Epithelial cell of prostate (primary cell): ENCODE measurements at regions not wholly inside any gene's neighbourhood (a gene's known extent, or its start where the extent isn't known, plus 50 kb on each side); places are given as distances from the start of the nearest gene placed in this dataset.

Source experiments
- DNase-seq: peaks from one replicate; pipeline ENCODE4 v3.0.0-alpha.2; 2011; ENCODE audit warnings: low read depth, low spot score
- H3K27ac ChIP-seq: fragments of 450-650 bp; 2 replicates; pipeline ENCODE4 v1.5.1; 2017; ENCODE audit warnings: mild to moderate bottlenecking

GRCh38 chr2:146913476-146913875 is 931.4 kb upstream of the ACVR2A start:
- DNase-seq: no peak

GRCh38 chr2:146912536-146912935 is 932.3 kb upstream of the ACVR2A start:
- DNase-seq: no peak
- H3K27ac ChIP-seq: no peak overlapping the region

More at GRCh38 chr2:146913476-146913875, 931.4 kb upstream of the ACVR2A start:
- H3K27ac ChIP-seq: no peak overlapping the region

GRCh38 chr2:146908776-146909175 is 936.1 kb upstream of the ACVR2A start:
- no peak for DNase-seq
- no peak overlapping the region for H3K27ac ChIP-seq

GRCh38 chr2:146898083-146898482 is 946.7 kb upstream of the ACVR2A start:
- H3K27ac ChIP-seq: no peak overlapping the region
- no peak for DNase-seq

GRCh38 chr2:146894514-146894913 is 950.3 kb upstream of the ACVR2A start:
- no peak for DNase-seq
- no peak overlapping the region for H3K27ac ChIP-seq

DNA sequence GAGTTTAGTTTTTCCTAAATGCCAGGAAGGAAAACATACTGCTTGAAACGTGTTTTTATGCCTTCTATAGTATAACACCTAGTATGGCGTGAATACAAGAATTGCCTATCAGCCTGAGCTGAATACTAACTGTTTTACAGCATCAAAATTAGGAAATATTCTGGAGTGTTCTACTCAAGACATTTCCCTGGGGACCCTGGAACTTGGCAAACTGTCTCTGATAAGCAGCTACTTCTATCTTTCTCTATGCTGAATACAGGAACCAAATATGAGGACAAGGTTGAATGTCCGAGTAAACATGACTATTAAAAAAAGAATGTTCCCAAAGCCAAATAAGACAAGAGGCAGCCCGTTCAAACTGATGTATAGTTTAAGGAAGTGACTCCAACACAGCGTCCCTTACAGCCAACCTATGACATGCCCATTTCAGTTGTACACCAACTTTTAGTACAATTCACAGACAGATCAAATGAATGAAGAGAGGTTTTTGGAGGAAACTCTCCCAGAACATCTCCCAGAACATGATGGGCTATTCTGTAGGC is 951.3 kb upstream of the ACVR2A start:
- peak overlapping the region; percentile 23 for H3K27ac ChIP-seq
- no peak for DNase-seq

DNA sequence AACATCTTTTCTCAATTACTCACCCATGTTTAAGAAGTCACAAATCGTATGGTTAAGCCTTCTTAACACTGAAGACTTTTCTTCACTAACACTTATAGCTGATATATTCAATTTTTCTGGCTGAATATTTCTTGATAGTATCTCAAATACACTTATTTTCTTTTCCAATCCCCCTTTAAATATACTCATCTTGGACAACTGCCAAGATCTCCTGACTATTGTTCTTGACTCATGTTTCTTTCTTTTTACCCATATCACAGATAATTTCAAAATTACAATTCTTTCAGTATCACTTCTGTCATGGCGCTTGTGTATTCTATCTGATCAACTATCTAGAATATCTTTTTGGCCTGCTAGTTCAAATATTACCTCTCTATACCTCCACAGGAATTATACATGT is 954.3 kb upstream of the ACVR2A start:
- no peak for DNase-seq
- no peak overlapping the region for H3K27ac ChIP-seq

DNA sequence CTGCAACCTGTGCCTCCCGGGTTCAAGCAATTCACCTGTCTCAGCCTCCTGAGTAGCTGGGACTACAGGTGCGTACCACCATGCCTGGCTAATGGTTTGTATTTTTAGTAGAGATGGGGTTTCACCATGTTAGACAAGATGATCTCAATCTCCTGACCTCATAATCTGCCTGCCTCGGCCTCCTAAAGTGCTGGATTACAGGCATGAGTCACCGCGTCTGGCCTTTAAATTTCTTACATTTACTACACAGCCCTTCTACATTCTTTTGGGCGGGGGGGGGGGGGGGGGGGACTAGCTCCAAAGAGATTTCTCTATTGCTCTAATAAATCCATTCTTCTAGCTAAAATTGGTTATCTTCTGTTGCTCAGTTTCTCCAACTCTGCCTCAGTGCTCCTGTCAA is 964.9 kb upstream of the ACVR2A start:
- no peak for DNase-seq
- H3K27ac ChIP-seq: no peak overlapping the region

- H3K27ac ChIP-seq: peak overlapping the region; percentile 92
- DNase-seq: peak; percentile 73
Measured at GRCh38 chr2:146874260-146874658, 970.6 kb upstream of the ACVR2A start.

- DNase-seq: no peak
- peak overlapping the region; percentile 92 for H3K27ac ChIP-seq
Measured at GRCh38 chr2:146873646-146874259, 971.1 kb upstream of the ACVR2A start.

DNA sequence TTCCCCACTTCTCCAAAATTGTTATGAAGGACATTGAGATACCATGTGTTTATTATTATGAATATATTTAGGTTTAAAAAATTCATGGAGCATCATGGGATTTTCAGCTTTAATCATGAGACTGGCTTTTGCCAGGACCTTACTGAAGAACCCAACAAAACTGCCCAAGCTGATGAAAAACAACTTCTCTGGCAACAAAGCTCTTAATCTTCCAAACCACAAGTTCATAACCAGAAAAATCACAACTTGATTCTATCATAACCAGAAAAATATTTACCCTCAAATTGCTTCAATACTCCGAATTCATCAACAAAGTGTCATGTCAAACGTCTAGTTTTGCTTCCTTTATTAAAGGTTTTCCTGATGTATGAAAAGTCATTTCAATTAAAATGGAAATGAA is 971.8 kb upstream of the ACVR2A start:
- DNase-seq: no peak

DNA sequence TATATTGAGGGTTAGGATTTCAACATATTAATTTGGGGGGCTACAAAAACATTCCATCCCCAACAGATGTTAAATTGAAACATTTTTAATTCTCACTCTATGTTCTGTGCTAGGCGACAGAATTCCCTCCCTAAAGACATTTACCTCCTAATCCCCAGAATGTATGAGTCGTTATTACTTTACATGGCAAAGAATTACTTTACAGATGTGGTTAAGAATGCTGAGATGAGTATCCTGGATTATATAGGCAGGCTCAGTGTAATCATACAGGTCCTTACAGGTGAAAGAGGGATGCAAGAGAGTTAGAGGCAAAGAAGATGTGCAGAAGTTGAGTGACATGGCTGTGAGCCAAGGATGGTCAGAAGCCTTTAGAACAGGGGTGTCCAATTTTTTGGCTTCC is 974.1 kb upstream of the ACVR2A start:
- no peak for DNase-seq
- H3K27ac ChIP-seq: no peak overlapping the region

More for the DNA sequence above, 971.8 kb upstream of the ACVR2A start:
- H3K27ac ChIP-seq: peak overlapping the region; percentile 92

DNA sequence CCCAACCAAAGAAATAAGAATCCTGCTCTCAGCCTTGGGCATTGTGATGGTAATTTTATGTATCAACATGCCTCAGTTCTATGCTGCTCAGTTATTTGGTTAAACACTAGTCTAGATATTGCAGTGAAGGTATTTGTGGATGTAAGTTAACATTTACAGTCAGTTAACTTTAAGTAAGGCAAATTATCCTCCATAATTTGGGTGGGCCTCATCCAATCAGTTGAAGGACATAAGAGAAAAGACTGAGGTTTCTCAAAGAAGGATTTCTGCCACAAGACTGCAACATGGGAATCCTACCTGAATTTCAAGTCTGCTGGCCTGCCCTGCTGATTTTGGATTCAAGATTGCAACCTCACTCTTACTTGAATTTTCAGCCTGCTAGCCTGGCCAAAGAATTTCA is 975.5 kb upstream of the ACVR2A start:
- H3K27ac ChIP-seq: no peak overlapping the region
- DNase-seq: no peak

- no peak for DNase-seq
Measured at GRCh38 chr2:146868051-146868450, 976.8 kb upstream of the ACVR2A start.

GRCh38 chr2:146867477-146867986 is 977.3 kb upstream of the ACVR2A start:
- no peak overlapping the region for H3K27ac ChIP-seq
- no peak for DNase-seq

More at GRCh38 chr2:146868051-146868450, 976.8 kb upstream of the ACVR2A start:
- no peak overlapping the region for H3K27ac ChIP-seq

GRCh38 chr2:146853741-146854444 is 990.9 kb upstream of the ACVR2A start:
- no peak overlapping the region for H3K27ac ChIP-seq
- DNase-seq: no peak

- no peak overlapping the region for H3K27ac ChIP-seq
- DNase-seq: no peak
Measured at GRCh38 chr2:146852661-146853060, 992.2 kb upstream of the ACVR2A start.

DNA sequence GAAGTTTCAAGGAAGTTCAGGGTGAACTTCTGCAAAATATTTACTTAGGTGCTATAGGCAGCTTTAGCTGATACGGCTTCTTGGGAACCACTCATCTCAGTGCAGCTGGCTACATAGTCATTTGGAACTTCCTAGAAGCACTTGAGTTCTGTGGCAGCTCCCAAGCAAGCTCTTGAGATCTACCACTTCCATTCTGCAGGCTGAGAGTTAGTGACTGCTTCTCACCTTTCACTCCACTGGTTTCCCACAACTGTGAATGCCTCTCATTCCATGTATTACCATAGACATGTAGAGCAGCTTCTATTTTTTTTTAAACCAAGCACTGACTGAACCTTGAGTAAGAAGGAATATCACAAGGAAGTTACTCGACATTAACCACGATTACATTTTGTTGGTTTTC is 994.1 kb upstream of the ACVR2A start:
- H3K27ac ChIP-seq: no peak overlapping the region
- no peak for DNase-seq

GRCh38 chr2:146847846-146848245 is 997.0 kb upstream of the ACVR2A start:
- no peak for DNase-seq
- H3K27ac ChIP-seq: no peak overlapping the region

DNA sequence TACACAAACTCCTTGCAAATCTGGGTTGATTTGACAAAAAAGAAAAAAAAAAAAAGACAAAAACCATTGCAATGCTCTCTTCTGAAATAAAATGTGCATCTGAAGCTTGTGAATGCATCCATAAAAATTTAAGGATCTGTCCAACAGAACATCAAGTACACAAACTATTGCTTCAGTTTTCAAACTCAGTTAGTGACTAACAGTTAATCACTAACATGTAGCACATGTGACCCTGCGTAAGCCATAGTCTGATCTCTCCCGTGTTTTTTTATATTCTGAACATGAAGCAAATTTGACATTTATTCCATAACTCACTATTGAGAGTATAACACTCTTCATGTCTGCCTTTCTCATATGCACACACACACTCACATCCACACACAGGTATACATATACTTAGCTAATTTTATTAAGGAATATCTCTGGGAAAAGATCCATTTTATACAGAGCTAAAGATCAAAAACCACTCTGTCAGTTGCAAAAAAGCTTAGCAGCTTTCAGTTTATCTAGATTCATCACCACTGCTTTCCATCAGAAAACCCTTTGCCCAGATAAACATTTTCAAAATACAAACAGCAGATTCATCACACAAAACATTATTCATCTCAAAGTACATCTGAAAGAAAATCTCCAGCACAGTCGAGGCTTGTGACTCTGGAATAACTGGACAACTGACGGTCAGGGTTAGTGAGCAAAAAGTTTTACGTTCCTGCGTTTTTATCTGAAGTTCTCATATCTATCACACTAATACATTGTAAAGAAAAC is 1000.4 kb upstream of the ACVR2A start:
- peak overlapping the region; percentile 1 for H3K27ac ChIP-seq

DNA sequence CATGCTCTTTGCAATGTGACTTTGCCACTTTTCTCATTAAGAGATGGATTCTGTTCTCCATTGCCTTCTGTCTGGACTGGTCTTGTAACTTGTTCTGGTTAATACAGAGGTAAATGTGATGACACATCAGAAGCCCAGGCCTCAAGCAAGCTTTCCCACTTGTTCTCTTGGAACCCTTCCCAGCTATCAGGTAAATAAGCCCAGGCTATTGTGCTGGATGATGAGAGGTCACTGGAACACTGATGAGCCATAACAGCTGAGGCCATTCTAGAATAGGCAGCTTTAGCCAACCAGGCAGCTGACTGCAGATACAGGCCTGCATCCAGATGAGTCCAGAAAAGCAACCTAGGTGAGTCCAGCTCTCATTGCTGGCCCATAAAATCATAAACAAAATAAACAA is 1007.0 kb upstream of the ACVR2A start:
- peak; percentile 80 for DNase-seq
- H3K27ac ChIP-seq: no peak overlapping the region

More for the DNA sequence above, 1000.4 kb upstream of the ACVR2A start:
- DNase-seq: peak; percentile 37
